IPS DF 19.7 (cell line): ENCODE measurements at regions not wholly inside any gene's neighbourhood (a gene's known extent, or its start where the extent isn't known, plus 50 kb on each side); places are given as distances from the start of the nearest gene placed in this dataset.

Experiments used
- DNase-seq: peaks from one replicate; pipeline ENCODE4 v3.0.0-alpha.2; 2013; ENCODE audit warnings: low read depth, low spot score

DNA sequence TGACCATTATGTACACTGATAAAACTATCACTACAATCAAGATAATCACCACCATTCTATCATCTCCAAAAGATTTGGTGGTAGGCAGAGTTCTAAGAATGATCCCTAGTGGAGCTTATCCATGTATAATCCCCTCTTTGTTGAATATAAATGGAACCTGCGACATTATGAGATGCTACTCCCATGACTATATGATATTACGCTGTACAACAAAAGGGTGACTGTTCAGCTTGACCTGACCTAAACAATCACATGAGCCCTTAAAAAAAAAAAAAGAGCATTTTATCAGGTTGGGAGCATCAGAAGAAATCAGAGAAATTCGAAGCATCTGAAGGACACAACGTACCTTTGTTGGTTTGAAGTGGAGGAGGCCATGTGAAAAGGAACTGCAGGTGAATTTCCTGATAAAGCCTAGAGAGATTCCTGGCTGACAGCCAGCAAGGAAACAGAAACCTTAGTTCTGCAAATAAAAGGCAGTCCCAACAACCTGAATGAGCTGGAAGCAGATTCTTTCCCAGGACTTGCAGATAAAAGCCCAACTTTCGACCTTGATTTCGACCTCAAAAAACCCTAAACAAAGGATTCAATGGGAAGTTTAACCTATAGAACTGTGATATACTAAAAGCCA is 270.7 kb downstream of the ADRA2A start:
- no peak for DNase-seq

DNA sequence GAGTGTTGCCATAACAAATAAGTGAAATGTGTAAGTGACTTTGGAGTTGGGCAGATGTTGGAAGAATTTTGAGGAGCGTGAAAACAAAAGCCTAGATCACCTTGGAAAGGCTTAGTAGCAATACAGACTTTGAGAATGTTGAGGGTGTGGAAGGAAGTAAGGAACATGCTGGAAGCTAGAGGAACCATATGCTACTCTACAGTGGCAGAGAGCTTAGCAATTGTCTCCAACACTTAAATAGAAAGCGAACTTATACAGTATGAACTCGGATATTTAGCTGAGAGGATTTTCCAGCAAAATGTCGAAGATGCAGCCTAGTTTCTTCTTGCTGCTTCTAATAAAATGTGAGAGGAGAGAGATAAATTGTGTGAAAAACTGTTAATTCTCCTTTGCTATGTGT is 271.2 kb downstream of the ADRA2A start:
- DNase-seq, result no peak

DNA sequence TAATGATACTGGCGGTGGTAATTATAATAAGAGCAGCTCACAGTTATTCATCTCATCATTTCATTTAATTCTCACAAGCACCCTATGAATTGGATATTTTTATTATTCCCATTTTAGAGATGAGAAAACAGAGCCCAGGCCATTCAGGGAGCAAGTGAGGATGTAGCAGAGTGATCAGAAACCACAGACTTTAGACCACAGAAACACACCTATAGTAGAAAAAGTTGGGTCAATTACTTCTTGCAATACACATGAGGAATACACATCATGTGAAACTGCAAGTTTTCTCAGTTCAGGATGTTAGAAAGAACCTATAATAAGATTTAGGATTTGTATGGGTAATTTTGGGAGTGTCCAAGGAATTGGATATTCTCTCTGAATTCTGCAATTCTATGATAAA is 278.0 kb downstream of the ADRA2A start:
- no peak for DNase-seq

DNA sequence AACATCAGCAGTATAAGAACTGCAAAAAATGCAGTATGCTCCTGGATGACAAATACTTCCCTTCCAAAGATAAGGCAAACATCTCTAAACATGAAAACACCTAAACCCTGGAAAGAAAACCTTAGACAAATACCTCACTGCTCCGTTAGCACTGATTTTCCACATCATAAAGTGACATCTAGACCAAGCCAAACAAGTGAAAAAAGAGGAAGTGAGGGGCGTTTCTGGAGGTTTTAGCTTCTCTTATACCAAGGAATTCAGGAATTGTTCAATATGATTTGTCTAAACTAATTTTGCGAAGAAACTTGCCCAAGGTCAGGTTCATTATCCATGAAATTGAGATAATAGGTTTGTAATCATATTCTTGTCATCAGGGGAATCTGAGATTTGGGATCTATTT is 279.7 kb downstream of the ADRA2A start:
- no peak for DNase-seq

DNA sequence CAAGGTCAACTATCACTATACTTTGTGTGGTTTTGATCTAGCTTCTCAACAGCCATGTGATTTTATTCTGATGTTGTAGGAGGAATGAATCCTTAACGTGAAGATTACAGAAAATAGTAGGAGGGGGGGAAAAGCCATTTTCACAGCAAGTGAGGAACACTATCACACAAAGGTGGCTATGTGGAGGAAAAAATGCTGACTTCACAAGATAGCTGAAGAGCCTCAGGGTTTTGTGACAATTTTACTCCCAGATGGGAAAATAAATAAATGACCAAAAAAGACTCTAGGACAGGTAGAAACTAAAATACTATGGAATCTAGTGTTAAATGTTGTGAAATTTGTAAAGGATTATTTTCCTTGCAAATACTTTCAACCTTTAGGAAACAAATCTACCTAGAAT is 281.0 kb downstream of the ADRA2A start:
- DNase-seq, result no peak

DNA sequence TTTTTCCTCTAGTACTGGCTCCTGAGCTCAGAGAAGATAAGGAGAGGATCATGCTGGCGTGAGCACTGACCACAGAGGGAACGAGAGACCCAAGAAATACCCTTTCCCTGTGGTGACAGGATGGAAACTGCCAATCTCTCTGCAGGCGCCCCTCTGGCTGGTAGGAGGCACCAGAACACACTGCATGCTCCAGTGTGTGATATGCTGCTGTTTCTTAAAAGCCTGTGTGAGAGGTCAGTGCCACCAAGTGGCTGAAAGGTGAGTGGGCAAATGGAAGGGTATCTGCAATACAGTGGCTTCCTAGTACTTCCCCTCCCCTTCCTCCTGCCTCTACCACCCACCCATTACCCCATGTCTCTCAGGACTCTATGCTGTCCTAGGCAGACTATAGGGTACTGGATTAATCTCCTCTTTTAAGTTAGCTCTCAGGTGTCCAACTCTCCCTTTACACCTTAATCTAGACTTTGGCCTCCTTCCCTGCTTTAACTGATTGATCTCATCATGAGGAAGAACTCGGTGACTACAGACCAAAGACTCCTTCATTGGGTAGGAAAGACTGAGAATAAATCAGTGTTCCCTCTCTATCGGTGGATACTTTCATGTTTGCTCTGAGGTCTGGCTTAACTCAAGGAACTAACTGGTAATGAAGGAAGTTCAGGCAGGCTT is 283.6 kb downstream of the ADRA2A start:
- DNase-seq, result peak; percentile 71

DNA sequence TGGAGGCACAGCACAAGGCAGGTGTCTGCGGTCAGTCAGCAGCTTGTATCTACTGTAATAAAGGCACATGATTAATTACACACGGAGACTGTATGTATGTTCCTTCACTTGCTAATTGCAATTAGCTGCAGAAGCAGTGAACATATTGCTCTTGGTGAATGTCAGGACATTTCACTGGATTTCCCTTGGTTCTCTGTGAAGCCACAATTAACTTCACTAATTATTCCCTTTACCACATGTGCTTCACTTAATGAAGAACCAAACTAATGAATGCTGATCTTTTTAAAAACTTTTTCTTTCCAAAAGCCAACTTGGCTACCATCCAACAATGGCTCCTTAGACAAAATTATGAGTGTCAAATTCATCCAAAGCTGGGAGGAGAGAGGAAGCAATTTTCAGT is 290.7 kb downstream of the ADRA2A start:
- DNase-seq, result no peak

DNA sequence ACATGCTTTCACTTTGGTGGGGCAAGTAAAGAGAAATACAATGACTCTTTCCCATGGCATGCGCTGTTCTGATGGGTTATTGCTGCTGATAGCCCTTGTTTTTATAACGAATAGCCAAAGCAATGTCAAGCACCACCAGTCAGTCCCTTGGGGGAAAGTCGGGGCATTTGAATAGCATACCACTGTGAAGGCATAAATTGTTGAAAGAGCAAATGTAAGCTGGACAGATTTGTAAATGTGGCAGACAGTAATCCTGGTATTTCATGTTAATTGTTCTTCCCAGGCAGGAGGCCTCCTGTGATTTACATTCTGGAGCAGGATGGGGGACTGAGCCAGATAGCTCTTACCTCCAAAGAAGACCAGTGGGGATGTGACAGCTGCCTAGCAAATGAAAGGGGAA is 293.3 kb downstream of the ADRA2A start:
- DNase-seq, result peak; percentile 23

DNA sequence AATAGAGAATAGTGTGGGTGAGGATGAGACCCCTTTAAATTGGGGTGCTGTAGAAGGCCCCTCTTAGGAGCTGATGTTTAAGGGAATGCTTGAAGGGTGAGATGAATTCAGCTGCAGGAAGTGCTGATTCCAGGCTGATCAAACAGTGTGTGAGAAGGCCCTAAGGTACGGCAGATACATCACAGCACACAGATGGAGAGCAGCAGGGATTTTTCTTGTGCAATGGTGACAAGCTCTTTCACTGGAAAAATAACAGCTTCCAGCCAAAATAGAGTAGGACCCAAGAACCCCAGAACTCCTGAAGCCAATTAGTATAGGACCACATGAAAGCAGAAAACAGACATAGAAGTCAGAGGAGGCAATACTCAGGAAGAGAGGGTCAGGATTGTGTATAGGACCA is 296.9 kb downstream of the ADRA2A start:
- no peak for DNase-seq

DNA sequence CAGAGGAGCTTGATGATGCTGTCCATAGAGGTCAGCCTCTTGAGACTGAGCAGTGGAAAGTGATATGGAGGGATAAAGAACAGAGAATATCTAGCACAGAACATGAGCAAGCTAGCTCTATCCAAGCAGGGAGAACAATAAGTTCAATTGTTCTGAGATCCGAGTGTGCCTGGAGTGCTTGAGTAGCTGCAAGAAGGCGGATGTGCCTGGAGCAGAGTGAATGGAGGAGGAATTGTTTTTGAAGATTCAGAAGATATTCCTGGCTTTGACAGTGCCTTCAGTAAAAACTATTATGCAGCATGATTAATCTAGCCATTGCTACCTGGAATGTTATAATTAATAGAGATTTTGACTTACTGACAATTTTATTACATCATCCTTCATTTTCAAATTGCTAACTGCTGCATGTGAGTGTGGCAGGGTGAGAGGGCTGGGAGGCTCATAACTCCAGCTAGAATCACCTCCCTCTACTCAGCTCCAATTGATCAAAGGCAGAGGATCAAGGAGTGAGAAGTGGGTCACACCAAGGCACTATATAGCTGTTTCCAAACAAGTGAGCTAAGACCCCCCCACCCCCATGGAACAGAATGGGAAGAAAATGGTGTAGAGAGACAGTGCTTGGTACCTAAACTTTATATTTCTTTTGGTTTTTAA is 302.8 kb downstream of the ADRA2A start:
- DNase-seq, result no peak

DNA sequence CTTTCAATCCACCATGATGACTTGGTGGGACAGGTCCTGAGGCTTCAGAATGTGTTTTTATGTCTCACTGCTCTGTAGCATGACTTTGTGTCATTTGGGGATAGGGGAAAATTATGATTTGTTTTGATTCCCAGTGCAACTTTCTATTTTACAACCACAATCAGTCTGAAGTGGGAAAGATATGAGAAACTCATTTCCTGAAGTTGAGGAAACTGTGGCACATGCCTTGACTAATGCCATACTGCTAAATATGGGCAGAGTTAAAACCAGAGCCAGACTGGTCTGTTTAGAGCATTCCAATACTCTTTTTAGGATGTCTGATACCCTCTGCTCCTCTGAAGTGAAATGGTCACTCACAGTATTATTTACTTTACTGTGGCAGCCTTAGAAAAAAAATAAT is 307.7 kb downstream of the ADRA2A start:
- no peak for DNase-seq

DNA sequence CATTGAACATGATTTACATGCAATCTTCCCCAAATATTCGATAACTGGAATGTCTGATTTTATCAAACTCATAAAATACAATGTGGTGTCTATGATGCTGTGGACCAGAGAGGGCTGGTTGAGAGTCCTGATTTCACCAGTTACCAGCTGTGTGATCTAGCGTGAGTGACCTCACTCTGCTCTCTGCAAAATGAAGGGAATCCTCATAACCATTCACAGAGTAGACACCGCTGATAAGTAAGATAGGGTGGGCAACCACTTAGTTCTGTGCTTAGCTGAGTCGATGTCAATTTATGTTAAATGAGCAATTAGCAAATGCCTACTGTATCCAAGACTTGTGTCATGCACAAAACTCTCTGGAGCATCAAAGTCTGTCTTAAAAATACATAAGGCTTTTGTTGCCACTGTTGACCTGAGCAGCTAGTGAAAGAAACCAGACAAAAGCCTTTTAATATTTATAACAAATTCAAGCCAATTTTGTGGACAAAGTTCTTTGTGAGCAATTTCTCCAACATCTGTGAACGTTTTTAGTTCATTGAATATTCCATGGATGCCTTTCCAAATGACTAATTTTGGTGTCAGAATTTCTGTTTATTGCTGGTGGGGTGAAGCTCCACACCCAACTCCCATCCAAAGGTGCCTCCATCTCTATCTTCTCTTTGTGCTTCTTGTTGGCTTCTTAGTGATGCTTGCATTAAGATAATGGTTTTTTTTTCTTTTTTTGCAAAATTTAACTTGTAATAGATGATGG is 314.2 kb downstream of the ADRA2A start:
- no peak for DNase-seq

DNA sequence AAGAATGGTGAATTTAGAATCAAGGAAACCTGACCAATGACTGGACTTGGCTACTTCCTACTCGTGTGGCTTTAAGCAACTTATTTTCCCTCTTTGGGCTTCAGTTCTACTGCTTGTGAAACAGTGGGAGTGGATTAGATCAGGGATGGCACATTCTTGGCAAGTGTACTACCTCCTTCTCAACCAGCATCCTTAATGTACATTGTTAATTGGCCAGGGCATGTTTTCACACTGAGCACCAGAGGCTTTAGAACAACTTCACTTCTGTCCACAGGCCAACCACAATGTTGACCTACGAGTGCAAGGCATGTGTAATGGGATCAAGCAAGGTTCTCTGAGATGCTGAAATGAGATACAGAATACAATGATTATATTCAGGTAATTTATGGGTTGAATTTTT is 315.3 kb downstream of the ADRA2A start:
- DNase-seq, result no peak

DNA sequence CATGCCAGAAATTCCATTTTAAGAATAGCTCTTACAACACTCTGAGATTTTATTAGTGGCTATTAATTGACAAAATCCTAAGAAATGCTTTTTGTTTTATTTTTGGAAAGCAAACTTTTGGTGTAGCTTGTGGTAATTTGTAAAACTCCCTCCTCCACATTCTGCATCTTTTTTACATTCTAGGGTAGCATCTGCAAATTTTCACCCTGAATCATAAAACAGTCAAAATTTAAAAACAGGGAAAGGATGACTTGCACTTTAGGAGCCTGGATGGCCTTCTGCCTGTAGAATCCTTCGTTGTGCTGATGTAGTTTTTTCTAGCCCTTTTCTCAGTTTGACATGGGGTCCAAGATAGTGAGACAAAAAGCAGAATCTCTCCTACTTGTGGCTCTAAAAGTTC is 316.1 kb downstream of the ADRA2A start:
- DNase-seq, result no peak

DNA sequence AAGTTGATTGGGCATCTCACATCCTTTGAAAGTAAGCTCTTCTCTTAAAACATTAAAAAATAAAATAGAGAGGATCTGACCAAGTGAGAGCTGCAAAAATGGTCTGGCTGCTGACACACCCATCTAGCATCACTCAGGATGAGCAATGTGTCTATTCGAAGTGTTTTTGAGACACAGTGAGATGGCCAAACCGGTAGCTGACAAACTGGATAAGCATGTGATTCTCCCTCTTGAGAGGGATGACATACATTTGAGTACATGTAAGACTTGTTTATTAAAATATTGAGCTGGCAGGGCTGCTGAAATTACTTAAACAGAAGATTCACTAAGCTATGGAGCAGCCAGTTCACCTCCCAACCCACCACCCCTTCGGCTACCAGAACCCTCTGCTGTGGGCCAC is 333.9 kb downstream of the ADRA2A start:
- no peak for DNase-seq

DNA sequence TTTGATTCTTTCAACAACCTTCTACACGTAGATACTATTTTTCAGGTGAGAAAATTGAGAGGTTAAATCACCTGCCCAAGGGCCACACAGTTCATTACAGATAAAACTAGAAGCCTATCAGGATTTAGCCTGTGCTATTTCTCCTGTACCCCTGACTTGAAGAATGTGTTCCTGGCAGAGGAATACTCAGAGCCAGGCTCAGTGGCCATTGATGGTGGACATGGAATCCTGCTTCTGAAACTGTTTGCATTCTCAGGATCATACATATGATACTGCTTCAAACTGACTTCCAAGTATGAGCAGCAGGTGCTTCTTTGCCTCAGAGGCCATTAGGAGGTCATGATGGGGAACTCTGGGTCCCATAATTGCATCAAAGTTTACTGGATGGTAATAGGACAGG is 348.6 kb downstream of the ADRA2A start:
- DNase-seq, result no peak

DNA sequence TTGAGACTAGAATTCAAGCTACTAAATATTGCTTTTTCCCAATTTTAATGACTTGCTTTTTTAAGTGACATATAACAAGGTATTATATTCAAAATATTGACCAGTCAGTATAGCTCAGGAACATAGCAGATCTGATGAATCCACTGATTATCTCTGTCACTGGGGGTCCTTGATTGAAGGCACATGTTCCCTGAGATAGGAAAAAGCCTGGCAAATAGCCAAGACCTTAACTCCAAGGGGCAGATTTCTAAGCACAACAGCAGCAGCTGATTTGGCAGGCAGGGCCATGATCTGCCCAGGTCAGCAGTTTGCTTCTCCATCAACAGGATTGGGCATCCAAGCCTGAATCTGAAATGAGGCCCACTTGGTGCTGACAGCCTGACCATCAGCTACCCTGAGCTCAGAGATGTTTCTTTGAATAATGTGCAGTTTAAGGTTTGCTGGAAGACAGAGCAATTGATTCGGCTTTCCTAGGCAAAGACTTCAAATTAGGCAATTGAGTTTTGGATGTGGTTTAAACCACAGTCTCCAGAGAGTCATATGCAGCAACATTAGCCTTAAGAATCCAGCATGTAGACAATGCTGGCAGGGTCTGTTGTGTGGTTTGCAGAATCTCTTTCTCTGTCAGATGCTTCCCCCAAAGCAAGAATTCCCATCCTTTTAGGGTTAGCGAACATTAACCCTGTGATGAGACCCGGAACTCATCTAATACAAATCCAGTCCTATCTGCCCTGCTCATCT is 352.6 kb downstream of the ADRA2A start:
- DNase-seq, result no peak

DNA sequence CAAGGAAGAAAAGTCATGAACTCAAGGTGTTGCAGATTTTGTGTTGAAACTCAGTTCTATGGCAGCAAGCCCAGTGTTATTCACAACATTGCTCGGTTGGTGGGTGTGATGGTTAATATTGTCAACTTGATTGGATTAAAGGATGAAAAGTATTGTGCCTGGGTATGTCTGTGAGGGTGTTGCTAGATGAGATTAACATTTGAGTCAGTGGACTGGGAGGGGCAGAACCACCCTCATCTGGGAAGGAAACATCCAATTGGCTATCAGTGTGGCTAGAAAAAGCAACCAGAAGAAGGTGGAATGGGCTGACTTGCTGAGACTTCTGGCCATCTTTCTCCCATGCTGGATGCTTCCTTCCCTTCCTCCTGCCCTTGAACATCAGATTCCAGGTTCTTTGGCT is 353.2 kb downstream of the ADRA2A start:
- no peak for DNase-seq

DNA sequence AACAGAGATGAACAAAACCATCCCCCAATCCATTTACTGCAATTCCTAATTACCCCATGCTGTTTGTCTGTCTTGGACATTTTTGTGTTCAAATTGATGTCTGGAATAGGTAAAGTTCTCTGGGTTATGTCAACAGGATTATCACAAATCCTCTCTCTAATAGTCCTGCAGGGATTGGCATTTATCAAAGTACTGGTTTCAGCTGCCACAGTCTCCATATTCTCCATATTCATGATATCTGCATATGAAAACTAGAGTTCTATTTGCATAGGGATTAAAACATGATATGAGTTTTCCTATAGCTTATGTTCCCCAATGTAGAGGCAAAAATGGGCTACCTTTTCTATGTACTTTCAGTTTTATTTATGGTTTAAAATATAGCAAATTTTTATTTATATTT is 355.8 kb downstream of the ADRA2A start:
- DNase-seq, result no peak

DNA sequence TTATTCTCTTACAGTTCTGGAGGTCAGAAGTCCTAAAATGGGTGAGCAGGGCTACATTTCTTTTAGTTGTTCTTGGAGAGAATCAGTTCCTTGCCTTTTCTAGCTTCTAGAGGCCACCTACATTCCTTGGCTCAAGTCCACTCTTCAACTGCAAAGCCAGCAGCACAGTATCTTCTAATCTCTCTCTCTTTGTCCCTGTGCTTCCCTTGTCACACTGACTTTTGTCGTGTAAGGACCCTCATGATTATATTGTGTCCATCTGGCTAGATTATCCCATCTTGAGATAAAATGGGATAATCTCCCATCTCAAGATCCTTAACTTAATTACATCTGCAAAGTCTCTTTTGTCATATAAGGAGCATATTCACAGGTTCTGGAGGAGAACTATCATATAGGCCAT is 359.0 kb downstream of the ADRA2A start:
- DNase-seq, result no peak

DNA sequence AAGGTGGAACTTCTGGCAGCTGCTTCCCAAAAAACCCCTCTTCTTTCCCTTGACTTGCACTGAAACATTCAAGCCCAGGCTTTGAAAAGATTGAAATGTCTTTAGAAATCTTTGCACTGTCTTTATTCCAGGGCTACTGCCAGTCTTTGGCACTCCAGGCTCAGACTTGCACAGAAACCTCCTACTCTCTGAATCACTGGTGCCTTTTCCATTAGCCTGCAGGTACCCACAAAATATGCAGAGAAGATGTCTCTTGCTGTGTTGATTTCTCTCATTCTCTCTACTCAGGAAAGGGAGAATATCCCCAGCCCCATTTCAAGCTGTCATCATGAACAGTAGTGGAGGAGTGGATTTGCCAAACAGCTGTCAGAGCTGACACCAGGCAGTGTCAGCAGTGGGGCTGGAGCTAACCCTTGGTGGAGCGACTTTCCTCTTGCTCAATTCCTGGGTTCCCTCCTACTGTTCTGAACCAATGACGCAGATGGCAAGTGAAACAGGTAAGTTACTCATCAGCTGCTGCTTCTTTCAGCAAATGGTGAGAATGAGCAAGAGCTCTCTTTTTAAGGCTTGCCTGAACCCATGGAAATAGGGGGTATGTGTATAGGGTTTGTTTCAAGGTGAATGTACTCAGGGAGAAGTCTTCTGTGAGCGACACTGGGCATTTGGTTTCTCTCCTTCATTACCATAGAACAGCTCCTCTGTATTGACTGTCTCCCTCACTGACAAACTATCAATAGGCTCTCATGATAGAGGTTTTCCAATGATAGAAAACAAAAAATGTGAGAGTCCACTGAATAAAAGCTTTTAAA is 362.4 kb downstream of the ADRA2A start:
- DNase-seq, result no peak
